Tibial nerve (tissue), 4 donors: ENCODE measurements at regions not wholly inside any gene's neighbourhood (a gene's known extent, or its start where the extent isn't known, plus 50 kb on each side); places are given as distances from the start of the nearest gene placed in this dataset. TPM values are rescaled to one million over a fixed set of nuclear protein-coding genes. Genes with fewer than 3 reads are reported as not detected.

Source experiments
- DNase-seq, 2 donors: peaks; one replicate each; pipeline ENCODE4 v3.0.0-alpha.2; 2019; ENCODE audit warnings: low spot score in 2 of 2
- H3K27ac ChIP-seq, 4 donors: fragments of 200-600 bp; sonication (generic) in 3 of 4; one replicate each; pipeline ENCODE4 v1.5.1; 2017 to 2019; ENCODE audit warnings: mild to moderate bottlenecking in 1 of 4
- H3K27me3 ChIP-seq, 2 donors: fragments of 200-600 bp; sonication (generic) in 1 of 2; one replicate each; pipeline versions ENCODE4 v1.5.1 to v1.6.0; 2017 to 2019
- H3K36me3 ChIP-seq, 3 donors: fragments of 200-600 bp; sonication (generic); one replicate each; pipeline ENCODE4 v1.5.1; 2018 to 2019
- H3K4me1 ChIP-seq, 4 donors: fragments of 200-600 bp; sonication (generic) in 3 of 4; one replicate each; pipeline ENCODE4 v1.5.1; 2017 to 2019
- H3K4me3 ChIP-seq, 4 donors: fragments of 200-600 bp; sonication (generic) in 3 of 4; one replicate each; pipeline ENCODE4 v1.5.1; 2017 to 2019; ENCODE audit warnings: mild to moderate bottlenecking in 1 of 4, moderate library complexity in 1 of 4
- H3K9me3 ChIP-seq, 4 donors: fragments of 200-600 bp; sonication (generic) in 3 of 4; one replicate each; pipeline ENCODE4 v1.5.1; 2017 to 2019
- EP300 ChIP-seq, 2 donors: sonication (generic); formaldehyde crosslinking; IDR thresholded peaks; one replicate each; pipeline ENCODE4 v1.6.1; 2017; ENCODE audit warnings: antibody characterized with exemption in 2 of 2, mild to moderate bottlenecking in 1 of 2
- POLR2A ChIP-seq, 2 donors: fragments of 450-650 bp; IDR thresholded peaks; one replicate each; pipeline ENCODE4 v1.6.1; 2017; ENCODE audit warnings: antibody characterized with exemption in 2 of 2, mild to moderate bottlenecking in 2 of 2, moderate library complexity in 2 of 2
- WGBS, 2 donors: methylation state at CpG; one replicate each; pipeline ENCODE4 v1.1.5; 2018; 5-methylcytosine and 5-hydroxymethylcytosine counted together
- small RNA-seq: library from RNA; depleted of rRNA; stranded (forward); fragments of <200 nt; gene quantifications from one replicate; pipeline ENCODE3, GENCODE V24; 2016
- TF ChIP-seq, protein P1 (sequence below), 5 experiments: fragments of 200-600 bp in 3 of 5; fragments of 450-650 bp in 2 of 5; sonication (generic) in 3 of 5; IDR thresholded peaks; one replicate each; pipeline ENCODE4 v1.5.1; 2016 to 2019; ENCODE audit warnings: antibody characterized with exemption in 5 of 5, mild to moderate bottlenecking in 3 of 5, moderate library complexity in 2 of 5

DNA sequence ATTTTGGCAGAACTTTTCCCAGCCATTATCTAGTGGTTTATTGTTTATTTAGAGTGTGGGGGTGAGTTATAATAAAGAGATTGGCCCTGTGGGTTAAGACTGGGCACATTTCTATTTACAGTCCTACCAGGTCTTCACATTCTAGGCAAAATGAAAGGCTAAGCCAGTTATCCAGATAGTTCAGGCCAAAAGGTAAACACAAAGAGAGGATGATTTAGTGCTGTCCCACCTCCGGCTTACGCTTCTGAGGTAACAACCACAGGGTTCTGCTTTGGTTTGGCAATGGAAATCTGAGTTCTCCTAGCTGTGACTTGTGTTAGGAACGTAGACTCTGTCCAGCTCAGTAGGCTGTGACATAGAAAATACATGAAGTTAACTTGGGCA lies 50.3 kb upstream of the PTPRK start:
- Histone ChIP-seq H3K27ac (no peak overlapping the region), H3K4me1 (peaks cover 0 to 11% (median 4%) of the 10 kb centered on the region in 4 donors), H3K9me3 (no peaks in the 10 kb centered on the region), H3K36me3 (no peaks in the 10 kb centered on the region), H3K4me3 (no peak overlapping the region), H3K27me3 (no peaks in the 10 kb centered on the region)
- TF ChIP-seq, protein P1, sequence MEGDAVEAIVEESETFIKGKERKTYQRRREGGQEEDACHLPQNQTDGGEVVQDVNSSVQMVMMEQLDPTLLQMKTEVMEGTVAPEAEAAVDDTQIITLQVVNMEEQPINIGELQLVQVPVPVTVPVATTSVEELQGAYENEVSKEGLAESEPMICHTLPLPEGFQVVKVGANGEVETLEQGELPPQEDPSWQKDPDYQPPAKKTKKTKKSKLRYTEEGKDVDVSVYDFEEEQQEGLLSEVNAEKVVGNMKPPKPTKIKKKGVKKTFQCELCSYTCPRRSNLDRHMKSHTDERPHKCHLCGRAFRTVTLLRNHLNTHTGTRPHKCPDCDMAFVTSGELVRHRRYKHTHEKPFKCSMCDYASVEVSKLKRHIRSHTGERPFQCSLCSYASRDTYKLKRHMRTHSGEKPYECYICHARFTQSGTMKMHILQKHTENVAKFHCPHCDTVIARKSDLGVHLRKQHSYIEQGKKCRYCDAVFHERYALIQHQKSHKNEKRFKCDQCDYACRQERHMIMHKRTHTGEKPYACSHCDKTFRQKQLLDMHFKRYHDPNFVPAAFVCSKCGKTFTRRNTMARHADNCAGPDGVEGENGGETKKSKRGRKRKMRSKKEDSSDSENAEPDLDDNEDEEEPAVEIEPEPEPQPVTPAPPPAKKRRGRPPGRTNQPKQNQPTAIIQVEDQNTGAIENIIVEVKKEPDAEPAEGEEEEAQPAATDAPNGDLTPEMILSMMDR (IDR thresholded peaks at IDR 0.05), result no peak
- TF ChIP-seq EP300 (IDR thresholded peaks at IDR 0.05) (no peak), POLR2A (IDR thresholded peaks at IDR 0.05) (no peak)
- WGBS, 2 donors, result 83 to 89% methylated on average over 3 of the region's 3 CpGs
- DNase-seq, result no peak

DNA sequence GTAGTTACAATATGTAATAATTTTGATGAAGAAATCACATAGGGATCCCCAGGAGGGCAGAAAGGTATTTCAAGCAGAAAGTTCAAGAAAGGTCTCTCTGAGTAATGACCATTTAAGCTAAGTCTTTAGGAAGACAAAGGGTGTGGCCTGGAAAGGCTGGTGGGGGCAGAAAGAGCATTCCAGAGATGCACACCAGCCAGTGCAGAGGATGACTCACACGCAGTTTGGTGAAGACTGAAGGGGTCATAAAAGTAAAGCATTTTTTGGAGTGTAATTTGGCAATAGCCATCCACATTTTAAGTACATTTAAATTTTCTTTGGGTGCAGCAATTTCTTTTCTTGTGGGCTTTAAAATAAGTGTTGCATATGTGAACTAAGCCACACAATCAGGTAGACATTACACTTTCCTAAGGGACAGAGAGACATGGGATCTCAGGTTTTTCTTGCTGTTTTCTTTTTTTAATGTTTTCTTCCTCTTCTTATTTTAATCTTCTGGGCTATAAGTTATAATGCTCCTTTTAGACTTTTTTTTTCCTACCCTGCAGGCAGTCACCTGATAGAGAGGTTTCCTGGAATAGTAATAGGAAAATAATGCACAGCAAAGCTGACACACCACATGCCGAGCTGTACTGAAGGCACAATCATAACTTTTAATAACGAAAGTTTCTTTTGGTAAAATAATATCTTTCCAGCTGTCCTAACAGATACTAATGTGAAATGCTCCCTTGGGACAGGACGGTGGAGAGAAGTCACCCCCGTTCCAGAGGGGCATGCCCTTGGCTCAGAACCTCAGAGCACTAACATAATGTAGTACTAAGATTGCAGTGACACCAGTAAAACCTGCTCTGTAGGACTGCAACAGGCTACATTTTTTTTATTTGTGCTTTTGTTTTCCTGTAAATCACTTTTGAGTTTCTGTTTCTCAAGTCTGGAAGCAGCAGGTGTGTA lies 49.6 kb upstream of the PTPRK start:
- no peaks in the 10 kb centered on the region for H3K36me3 ChIP-seq
- peaks cover 0 to 11% (median 4%) of the 10 kb centered on the region in 4 donors for H3K4me1 ChIP-seq
- WGBS, 2 donors, result 44 to 49% methylated on average over 5 of the region's 5 CpGs
- TF ChIP-seq POLR2A (IDR thresholded peaks at IDR 0.05), result no peak
- TF ChIP-seq EP300 (IDR thresholded peaks at IDR 0.05), result no peak
- TF ChIP-seq, protein P1 (IDR thresholded peaks at IDR 0.05), result no peak
- no peak overlapping the region for H3K4me3 ChIP-seq
- no peaks in the 10 kb centered on the region for H3K27me3 ChIP-seq
- DNase-seq, result no peak
- H3K9me3 ChIP-seq, result no peaks in the 10 kb centered on the region
- no peak overlapping the region for H3K27ac ChIP-seq

Small RNA genes in the stretch of these regions (small RNA-seq; reads per million reads assigned to genes)
- not detected for gene RF00019
